ENCODE measurements at regions not wholly inside any gene's neighbourhood (a gene's known extent, or its start where the extent isn't known, plus 50 kb on each side); places are given as distances from the start of the nearest gene placed in this dataset.

DNA sequence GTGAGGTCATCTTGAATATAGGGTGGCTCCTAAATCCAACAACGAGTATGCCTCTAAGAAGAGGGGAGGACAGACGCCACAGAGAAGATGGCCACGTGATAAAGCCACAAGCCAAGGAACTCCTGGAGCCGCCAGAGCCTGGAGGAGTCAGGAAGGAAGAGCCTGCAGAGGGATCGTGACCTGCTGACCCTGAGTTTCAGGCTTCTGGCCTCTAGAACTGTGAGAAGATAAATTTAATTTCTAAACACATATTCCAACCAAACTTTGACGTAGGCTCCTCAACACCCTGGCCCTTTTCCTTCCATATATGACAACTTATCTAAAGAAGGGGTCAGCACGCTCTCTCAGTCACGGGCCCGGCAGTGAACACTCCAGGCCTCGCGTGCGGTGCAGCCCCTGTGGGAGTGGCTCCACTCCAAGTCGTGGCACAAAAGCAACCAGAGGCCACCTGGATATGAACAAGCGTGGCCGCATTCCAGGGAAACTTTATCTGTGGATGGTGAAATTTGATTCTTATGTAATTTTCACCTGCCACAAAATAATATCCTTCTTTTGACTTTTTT lies 138.6 kb upstream of the AJAP1 start:
- Histone ChIP-seq H3K4me1 (no peaks in the 10 kb centered on the region), H3K9me3 (no peaks in the 10 kb centered on the region), H3K27ac (no peak overlapping the region), H3K27me3 (peaks cover 10% of the 10 kb centered on the region), H3K4me3 (no peak overlapping the region), H3K36me3 (no peaks in the 10 kb centered on the region)
- DNase-seq, result no peak
- ATAC-seq, result no peak
- intact Hi-C loops (cut with DNase I), result no loop called here
- no peak for TF ChIP-seq CTCF (IDR thresholded peaks at IDR 0.05)

GRCh38 chr1:4516596-4516995 lies 137.8 kb upstream of the AJAP1 start:
- Histone ChIP-seq H3K36me3 (no peaks in the 10 kb centered on the region), H3K27ac (no peak overlapping the region), H3K4me3 (no peak overlapping the region), H3K4me1 (no peaks in the 10 kb centered on the region), H3K27me3 (peaks cover 10% of the 10 kb centered on the region), H3K9me3 (no peaks in the 10 kb centered on the region)
- no peak for DNase-seq
- intact Hi-C loops (cut with DNase I), result no loop called here
- ATAC-seq, result no peak
- no peak for TF ChIP-seq CTCF (IDR thresholded peaks at IDR 0.05)

DNA sequence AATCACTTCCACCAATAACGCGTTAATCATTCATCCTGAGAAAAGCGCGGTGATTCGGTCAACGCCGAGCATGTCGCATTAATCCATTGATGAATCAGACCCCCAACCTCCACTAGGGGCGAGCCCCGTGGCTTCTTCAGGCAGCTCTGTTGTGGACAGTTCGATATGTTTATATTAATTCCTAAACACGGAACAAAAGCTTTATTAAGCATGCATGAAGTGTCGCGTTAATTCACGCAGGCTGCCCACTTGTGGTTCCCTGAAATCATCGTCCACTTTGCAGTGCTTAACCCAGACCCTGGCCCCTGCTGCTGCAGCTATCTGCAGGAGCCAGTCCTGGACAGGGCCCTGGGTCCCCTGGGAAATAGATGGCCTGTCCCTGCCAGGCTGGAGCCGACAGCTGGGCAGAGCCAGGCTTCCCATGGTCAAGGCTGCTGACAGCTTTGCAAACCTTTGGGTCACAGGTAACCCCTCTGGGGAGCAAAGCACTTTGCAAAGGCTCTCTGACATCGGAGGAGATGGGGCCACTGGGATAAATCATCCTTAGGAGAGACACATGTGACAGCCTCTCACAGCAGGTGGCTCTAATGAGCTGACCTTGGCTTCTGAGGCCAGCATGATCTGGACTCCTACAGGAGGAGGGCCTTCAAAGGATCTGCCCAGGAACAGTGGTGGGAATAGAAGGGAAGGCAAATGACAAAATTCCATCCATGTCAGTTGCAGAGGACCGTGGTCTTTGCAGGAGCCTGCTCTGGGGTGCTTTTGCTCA lies 137.0 kb upstream of the AJAP1 start:
- H3K36me3 ChIP-seq, result no peaks in the 10 kb centered on the region
- TF ChIP-seq CTCF (IDR thresholded peaks at IDR 0.05), result no peak
- H3K4me3 ChIP-seq, result no peak overlapping the region
- peaks cover 10% of the 10 kb centered on the region for H3K27me3 ChIP-seq
- H3K4me1 ChIP-seq, result no peaks in the 10 kb centered on the region
- DNase-seq (no peak), ATAC-seq (no peak)
- H3K9me3 ChIP-seq, result no peaks in the 10 kb centered on the region
- intact Hi-C loops (cut with DNase I), result no loop called here
- H3K27ac ChIP-seq, result no peak overlapping the region

DNA sequence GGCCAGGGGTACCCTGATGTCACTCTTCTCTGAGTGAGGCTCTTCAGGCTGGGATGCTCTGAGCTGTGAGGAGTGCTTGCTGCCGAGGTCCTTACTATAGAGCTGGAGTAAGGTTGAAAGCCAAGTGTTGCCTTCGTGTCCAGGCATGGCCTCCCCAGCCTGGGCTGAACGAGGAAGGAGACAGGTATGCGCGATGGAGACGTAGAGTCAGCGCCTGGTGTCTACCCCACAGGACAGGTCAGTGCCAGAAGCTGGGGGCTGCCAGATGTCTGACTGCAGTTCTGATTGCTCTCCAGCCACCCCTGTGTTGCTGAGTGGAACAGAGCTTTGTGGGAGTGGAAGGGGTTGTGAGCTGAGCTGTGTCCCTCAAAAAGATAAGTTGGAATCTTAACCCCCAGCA lies 135.8 kb upstream of the AJAP1 start:
- no peak for TF ChIP-seq CTCF (IDR thresholded peaks at IDR 0.05)
- Histone ChIP-seq H3K4me1 (no peaks in the 10 kb centered on the region), H3K4me3 (no peak overlapping the region), H3K36me3 (no peaks in the 10 kb centered on the region), H3K27me3 (peaks cover 10% of the 10 kb centered on the region), H3K27ac (no peak overlapping the region), H3K9me3 (no peaks in the 10 kb centered on the region)
- DNase-seq (no peak), ATAC-seq (no peak)
- intact Hi-C loops (cut with DNase I), result no loop called here

DNA sequence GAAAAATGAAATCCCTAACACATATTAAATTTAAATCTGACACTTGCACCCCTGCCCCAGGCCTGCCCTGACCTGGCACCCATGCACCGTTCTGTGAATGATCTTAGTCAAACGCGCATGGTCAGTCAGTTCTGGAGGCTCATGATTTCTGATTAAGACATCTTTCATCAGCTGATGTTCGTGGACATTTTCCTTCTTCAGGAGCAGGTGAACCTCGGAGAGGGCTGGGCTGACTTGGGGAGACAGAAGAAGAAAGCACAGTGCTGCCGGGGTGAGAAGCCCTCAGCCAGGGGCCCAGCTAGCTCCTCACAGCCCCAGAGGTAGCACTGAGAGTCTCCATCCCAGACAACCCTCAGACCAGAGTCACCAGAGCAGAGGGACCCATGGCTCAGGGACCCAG lies 134.5 kb upstream of the AJAP1 start:
- no peak for ATAC-seq
- intact Hi-C loops (cut with DNase I), result no loop called here
- no peak for DNase-seq
- Histone ChIP-seq H3K9me3 (no peaks in the 10 kb centered on the region), H3K27me3 (peaks cover 10% of the 10 kb centered on the region), H3K36me3 (no peaks in the 10 kb centered on the region), H3K4me1 (no peaks in the 10 kb centered on the region), H3K27ac (no peak overlapping the region), H3K4me3 (no peak overlapping the region)
- no peak for TF ChIP-seq CTCF (IDR thresholded peaks at IDR 0.05)
